ENCODE measurements at regions not wholly inside any gene's neighbourhood (a gene's known extent, or its start where the extent isn't known, plus 50 kb on each side); places are given as distances from the start of the nearest gene placed in this dataset.

GRCh38 chr13:44276061-44276460 lies 97.6 kb upstream of the SERP2 start:
- H3K9ac ChIP-seq (ENCODE audit: low read length) = no peak overlapping the region
- H3K79me2 ChIP-seq (ENCODE audit: low read length) = no peaks in the 10 kb centered on the region
- 0 out of 2 replicates have a peak overlapping the region, but pooled peaks have one; percentile 21 for H2AFZ ChIP-seq (ENCODE audit: low read length)
- H3K27me3 ChIP-seq (ENCODE audit: low read length) = 0 out of 2 replicates have a peak, but pooled peaks cover 4% of the 10 kb centered on the region
- H3K9me3 ChIP-seq (ENCODE audit: low read length) = no peaks in the 10 kb centered on the region
- no peaks in the 10 kb centered on the region for H3K36me3 ChIP-seq (ENCODE audit: insufficient read depth, low read length)
- H3K9me2 ChIP-seq (replicated peaks; ENCODE audit: insufficient read depth, low read length) = no peaks in the 10 kb centered on the region
- H3K4me2 ChIP-seq (ENCODE audit: low read depth, low read length, poor library complexity, severe bottlenecking) = peak overlapping the region; percentile 65
- H3K4me3 ChIP-seq (ENCODE audit: low read length) = 0 out of 2 replicates have a peak overlapping the region, but pooled peaks have one; percentile 17
- no peaks in the 10 kb centered on the region for H4K20me1 ChIP-seq (ENCODE audit: insufficient read depth, low read depth, low read length)
- peak; percentile 74 for DNase-seq
- peaks cover 70% of the 10 kb centered on the region for H3K4me1 ChIP-seq (ENCODE audit: low read length)
- peak overlapping the region; percentile 86 for H3K27ac ChIP-seq (ENCODE audit: low read length)

GRCh38 chr13:44277459-44277858 lies 96.2 kb upstream of the SERP2 start:
- Histone ChIP-seq H3K9ac (ENCODE audit: low read length) (no peak overlapping the region), H4K20me1 (ENCODE audit: insufficient read depth, low read depth, low read length) (no peaks in the 10 kb centered on the region), H3K4me2 (ENCODE audit: low read depth, low read length, poor library complexity, severe bottlenecking) (no peak overlapping the region), H3K9me2 (replicated peaks; ENCODE audit: insufficient read depth, low read length) (no peaks in the 10 kb centered on the region), H3K27ac (ENCODE audit: low read length) (no peak overlapping the region), H2AFZ (ENCODE audit: low read length) (no peak overlapping the region), H3K27me3 (ENCODE audit: low read length) (0 out of 2 replicates have a peak, but pooled peaks cover 4% of the 10 kb centered on the region), H3K4me1 (ENCODE audit: low read length) (peaks cover 77% of the 10 kb centered on the region), H3K4me3 (ENCODE audit: low read length) (no peak overlapping the region), H3K9me3 (ENCODE audit: low read length) (no peaks in the 10 kb centered on the region), H3K79me2 (ENCODE audit: low read length) (no peaks in the 10 kb centered on the region), H3K36me3 (ENCODE audit: insufficient read depth, low read length) (no peaks in the 10 kb centered on the region)
- DNase-seq = no peak

- Histone ChIP-seq H3K4me1 (ENCODE audit: low read length) (peaks cover 77% of the 10 kb centered on the region), H3K79me2 (ENCODE audit: low read length) (no peaks in the 10 kb centered on the region), H3K36me3 (ENCODE audit: insufficient read depth, low read length) (no peaks in the 10 kb centered on the region), H2AFZ (ENCODE audit: low read length) (peak overlapping the region; percentile 35; the same call in 1 of the 2 replicates), H3K9ac (ENCODE audit: low read length) (no peak overlapping the region), H3K27me3 (ENCODE audit: low read length) (0 out of 2 replicates have a peak, but pooled peaks cover 4% of the 10 kb centered on the region), H3K9me2 (replicated peaks; ENCODE audit: insufficient read depth, low read length) (no peaks in the 10 kb centered on the region), H3K9me3 (ENCODE audit: low read length) (no peaks in the 10 kb centered on the region), H3K27ac (ENCODE audit: low read length) (no peak overlapping the region), H3K4me2 (ENCODE audit: low read depth, low read length, poor library complexity, severe bottlenecking) (no peak overlapping the region), H3K4me3 (ENCODE audit: low read length) (no peak overlapping the region), H4K20me1 (ENCODE audit: insufficient read depth, low read depth, low read length) (no peaks in the 10 kb centered on the region)
- DNase-seq = no peak
Observed at GRCh38 chr13:44278166-44278565, 95.5 kb upstream of the SERP2 start.

- Histone ChIP-seq H3K4me2 (ENCODE audit: low read depth, low read length, poor library complexity, severe bottlenecking) (peak overlapping the region; percentile 58), H3K9ac (ENCODE audit: low read length) (no peak overlapping the region), H3K36me3 (ENCODE audit: insufficient read depth, low read length) (no peaks in the 10 kb centered on the region), H3K4me3 (ENCODE audit: low read length) (peak overlapping the region; percentile 33; the same call in 1 of the 2 replicates), H3K9me3 (ENCODE audit: low read length) (no peaks in the 10 kb centered on the region), H4K20me1 (ENCODE audit: insufficient read depth, low read depth, low read length) (no peaks in the 10 kb centered on the region), H3K27ac (ENCODE audit: low read length) (no peak overlapping the region), H3K79me2 (ENCODE audit: low read length) (no peaks in the 10 kb centered on the region), H2AFZ (ENCODE audit: low read length) (no peak overlapping the region), H3K9me2 (replicated peaks; ENCODE audit: insufficient read depth, low read length) (no peaks in the 10 kb centered on the region), H3K27me3 (ENCODE audit: low read length) (0 out of 2 replicates have a peak, but pooled peaks cover 4% of the 10 kb centered on the region), H3K4me1 (ENCODE audit: low read length) (peaks cover 58% of the 10 kb centered on the region)
- no peak for DNase-seq
Observed at GRCh38 chr13:44280456-44280855, 93.2 kb upstream of the SERP2 start.

GRCh38 chr13:44281252-44282000 lies 92.2 kb upstream of the SERP2 start:
- Histone ChIP-seq H3K4me2 (ENCODE audit: low read depth, low read length, poor library complexity, severe bottlenecking) (peak overlapping the region; percentile 58), H3K9ac (ENCODE audit: low read length) (0 out of 2 replicates have a peak overlapping the region, but pooled peaks have one; percentile 22), H3K4me3 (ENCODE audit: low read length) (no peak overlapping the region), H3K4me1 (ENCODE audit: low read length) (peaks cover 48% of the 10 kb centered on the region), H3K36me3 (ENCODE audit: insufficient read depth, low read length) (no peaks in the 10 kb centered on the region), H3K9me3 (ENCODE audit: low read length) (no peaks in the 10 kb centered on the region), H3K27ac (ENCODE audit: low read length) (no peak overlapping the region), H3K27me3 (ENCODE audit: low read length) (0 out of 2 replicates have a peak, but pooled peaks cover 4% of the 10 kb centered on the region), H4K20me1 (ENCODE audit: insufficient read depth, low read depth, low read length) (no peaks in the 10 kb centered on the region), H3K79me2 (ENCODE audit: low read length) (no peaks in the 10 kb centered on the region), H3K9me2 (replicated peaks; ENCODE audit: insufficient read depth, low read length) (no peaks in the 10 kb centered on the region), H2AFZ (ENCODE audit: low read length) (no peak overlapping the region)
- no peak for DNase-seq

- Histone ChIP-seq H3K27ac (ENCODE audit: low read length) (no peak overlapping the region), H3K9ac (ENCODE audit: low read length) (no peak overlapping the region), H3K4me3 (ENCODE audit: low read length) (no peak overlapping the region), H3K9me2 (replicated peaks; ENCODE audit: insufficient read depth, low read length) (no peaks in the 10 kb centered on the region), H3K9me3 (ENCODE audit: low read length) (no peaks in the 10 kb centered on the region), H4K20me1 (ENCODE audit: insufficient read depth, low read depth, low read length) (0 out of 2 replicates have a peak, but pooled peaks cover 2% of the 10 kb centered on the region), H3K27me3 (ENCODE audit: low read length) (no peaks in the 10 kb centered on the region), H3K79me2 (ENCODE audit: low read length) (no peaks in the 10 kb centered on the region), H3K36me3 (ENCODE audit: insufficient read depth, low read length) (no peaks in the 10 kb centered on the region), H2AFZ (ENCODE audit: low read length) (no peak overlapping the region), H3K4me1 (ENCODE audit: low read length) (peaks cover 32% of the 10 kb centered on the region), H3K4me2 (ENCODE audit: low read depth, low read length, poor library complexity, severe bottlenecking) (no peak overlapping the region)
- DNase-seq = no peak
Observed at GRCh38 chr13:44283600-44283999, 90.0 kb upstream of the SERP2 start.

GRCh38 chr13:44287958-44288357 lies 85.7 kb upstream of the SERP2 start:
- 0 out of 2 replicates have a peak, but pooled peaks cover 2% of the 10 kb centered on the region for H4K20me1 ChIP-seq (ENCODE audit: insufficient read depth, low read depth, low read length)
- H3K4me3 ChIP-seq (ENCODE audit: low read length) = no peak overlapping the region
- no peak overlapping the region for H2AFZ ChIP-seq (ENCODE audit: low read length)
- no peak overlapping the region for H3K4me2 ChIP-seq (ENCODE audit: low read depth, low read length, poor library complexity, severe bottlenecking)
- H3K79me2 ChIP-seq (ENCODE audit: low read length) = no peaks in the 10 kb centered on the region
- no peak for DNase-seq
- no peaks in the 10 kb centered on the region for H3K27me3 ChIP-seq (ENCODE audit: low read length)
- no peaks in the 10 kb centered on the region for H3K9me3 ChIP-seq (ENCODE audit: low read length)
- H3K27ac ChIP-seq (ENCODE audit: low read length) = no peak overlapping the region
- H3K36me3 ChIP-seq (ENCODE audit: insufficient read depth, low read length) = no peaks in the 10 kb centered on the region
- no peaks in the 10 kb centered on the region for H3K9me2 ChIP-seq (replicated peaks; ENCODE audit: insufficient read depth, low read length)
- H3K9ac ChIP-seq (ENCODE audit: low read length) = no peak overlapping the region
- no peaks in the 10 kb centered on the region for H3K4me1 ChIP-seq (ENCODE audit: low read length)

GRCh38 chr13:44292545-44292944 lies 81.1 kb upstream of the SERP2 start:
- Histone ChIP-seq H2AFZ (ENCODE audit: low read length) (no peak overlapping the region), H4K20me1 (ENCODE audit: insufficient read depth, low read depth, low read length) (0 out of 2 replicates have a peak, but pooled peaks cover 2% of the 10 kb centered on the region), H3K36me3 (ENCODE audit: insufficient read depth, low read length) (no peaks in the 10 kb centered on the region), H3K4me2 (ENCODE audit: low read depth, low read length, poor library complexity, severe bottlenecking) (no peak overlapping the region), H3K9me3 (ENCODE audit: low read length) (no peaks in the 10 kb centered on the region), H3K27ac (ENCODE audit: low read length) (no peak overlapping the region), H3K9ac (ENCODE audit: low read length) (no peak overlapping the region), H3K79me2 (ENCODE audit: low read length) (no peaks in the 10 kb centered on the region), H3K9me2 (replicated peaks; ENCODE audit: insufficient read depth, low read length) (no peaks in the 10 kb centered on the region), H3K4me3 (ENCODE audit: low read length) (no peak overlapping the region), H3K4me1 (ENCODE audit: low read length) (no peaks in the 10 kb centered on the region), H3K27me3 (ENCODE audit: low read length) (no peaks in the 10 kb centered on the region)
- DNase-seq = no peak

Measured in Karpas-422 (cell line).